Sigmoid colon (tissue), 4 donors: ENCODE measurements at regions not wholly inside any gene's neighbourhood (a gene's known extent, or its start where the extent isn't known, plus 50 kb on each side); places are given as distances from the start of the nearest gene placed in this dataset.

Experiments
- CTCF ChIP-seq, 4 experiments: fragments of 450-650 bp in 3 of 4; fragments of 200-600 bp in 1 of 4; IDR thresholded peaks; one replicate each; pipeline ENCODE4 v1.5.1; 2016 to 2019; ENCODE audit warnings: antibody characterized with exemption in 4 of 4, mild to moderate bottlenecking in 3 of 4, moderate library complexity in 2 of 4
- EP300 ChIP-seq, 4 donors: sonication (generic); formaldehyde crosslinking; IDR thresholded peaks; one replicate each; pipeline ENCODE4 v1.6.1; 2017; ENCODE audit warnings: antibody characterized with exemption in 4 of 4
- POLR2AphosphoS5 ChIP-seq, 4 donors: sonication (generic); formaldehyde crosslinking; IDR thresholded peaks; one replicate each; pipeline ENCODE4 v1.6.1; 2017; ENCODE audit warnings: antibody characterized with exemption in 4 of 4

GRCh38 chr3:96711816-96712215 lies 102.6 kb upstream of the EPHA6 start:
- TF ChIP-seq CTCF (IDR thresholded peaks at IDR 0.05) = no peak
- TF ChIP-seq EP300 (IDR thresholded peaks at IDR 0.05) = no peak
- TF ChIP-seq POLR2AphosphoS5 (IDR thresholded peaks at IDR 0.05) = no peak
